HG03565 (cell line): ENCODE measurements at regions not wholly inside any gene's neighbourhood (a gene's known extent, or its start where the extent isn't known, plus 50 kb on each side); places are given as distances from the start of the nearest gene placed in this dataset.
A peak's percentile ranks its signal among the peaks of the same experiment; 100 is the strongest.

ENCODE experiments used
- ATAC-seq: cut with Tn5 transposase; IDR thresholded peaks from one replicate; pipeline ENCODE4 v1.9.1; 2021; ENCODE audit warnings: mild to moderate bottlenecking, moderate library complexity; ENCODE audit not compliant: unreplicated experiment

DNA sequence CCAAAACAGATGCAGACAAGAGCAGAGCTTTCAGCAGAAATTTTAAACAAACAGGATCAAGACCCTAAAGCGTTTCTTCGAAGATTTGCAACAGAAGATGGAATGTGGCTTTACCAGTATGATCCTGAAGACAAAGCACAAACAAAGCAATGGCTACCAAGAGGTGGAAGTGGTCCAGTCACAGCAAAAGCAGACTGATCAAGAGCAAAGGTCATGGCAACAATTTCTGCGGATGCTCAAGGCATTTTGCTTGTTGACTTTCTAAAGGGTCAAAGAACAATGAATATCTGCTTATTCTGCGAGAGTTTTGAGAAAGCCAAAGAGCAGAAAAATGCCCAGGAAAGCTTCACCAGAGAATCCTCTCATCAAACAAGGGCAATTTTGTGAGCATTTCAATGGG lies 130.4 kb downstream of the MBL2 start:
- no peak for ATAC-seq

DNA sequence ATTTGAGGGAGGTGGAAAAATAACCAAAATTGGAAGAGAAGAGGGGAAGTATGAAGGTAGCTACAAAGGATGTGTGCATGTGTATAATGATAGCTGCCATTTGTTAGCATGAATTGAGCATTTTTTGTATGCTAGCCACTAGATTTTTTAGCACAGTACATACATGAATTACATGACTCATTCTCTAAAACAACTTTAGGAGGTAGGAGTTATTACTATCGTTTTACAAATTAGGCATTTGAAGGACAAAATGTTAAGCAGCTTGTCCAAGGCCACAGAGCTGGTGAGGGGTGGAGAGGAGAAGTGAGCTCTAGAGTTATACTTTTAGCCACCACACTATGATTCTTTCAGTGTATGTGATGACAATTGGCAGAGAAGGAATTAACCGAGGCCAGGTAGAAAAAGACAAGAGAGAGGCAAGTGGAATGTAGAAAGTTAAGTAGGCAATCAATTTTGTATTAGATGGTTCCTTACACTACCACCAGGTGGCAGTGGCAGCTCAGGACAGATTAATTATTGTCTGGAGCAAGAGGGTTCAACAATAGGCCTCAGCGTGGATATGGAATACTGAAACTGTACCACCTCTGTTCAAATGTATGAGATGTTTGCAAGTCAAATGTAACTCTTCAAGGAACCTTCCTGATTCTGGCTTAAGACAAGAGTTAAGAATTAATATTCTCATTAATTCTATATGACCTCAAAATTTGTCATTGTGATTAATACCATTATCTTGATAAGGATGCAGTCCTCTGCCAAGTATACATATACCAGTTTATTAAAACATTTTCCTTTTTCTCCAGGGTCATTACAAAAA lies 128.0 kb downstream of the MBL2 start:
- peak; percentile 84 for ATAC-seq

GRCh38 chr10:52645187-52645758 lies 127.3 kb downstream of the MBL2 start:
- ATAC-seq, result no peak

DNA sequence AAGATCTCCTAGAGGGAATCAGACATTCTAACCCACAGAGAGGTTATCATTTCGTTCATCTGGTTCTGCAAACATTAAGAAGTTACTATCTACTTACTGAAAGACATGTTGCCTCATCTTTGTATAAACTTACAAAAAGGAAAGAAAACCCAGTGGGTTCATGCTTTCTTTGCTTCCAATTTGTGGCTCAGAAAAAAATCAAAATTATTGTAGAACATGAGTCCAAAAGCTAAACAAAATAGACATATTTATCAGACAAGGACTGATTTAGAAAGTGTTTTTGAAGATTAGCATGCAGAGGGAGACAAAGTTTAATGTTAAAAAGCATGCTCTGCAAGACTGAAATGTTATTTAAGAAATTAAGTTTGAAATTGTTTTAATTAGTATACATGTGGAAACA lies 123.1 kb downstream of the MBL2 start:
- ATAC-seq, result no peak

- ATAC-seq, result no peak
These were observed 121.7 kb downstream of the MBL2 start for GRCh38 chr10:52650873-52651272.

GRCh38 chr10:52651293-52651692 lies 121.3 kb downstream of the MBL2 start:
- no peak for ATAC-seq

- ATAC-seq, result no peak
These were observed 119.9 kb downstream of the MBL2 start for GRCh38 chr10:52652431-52653262.

DNA sequence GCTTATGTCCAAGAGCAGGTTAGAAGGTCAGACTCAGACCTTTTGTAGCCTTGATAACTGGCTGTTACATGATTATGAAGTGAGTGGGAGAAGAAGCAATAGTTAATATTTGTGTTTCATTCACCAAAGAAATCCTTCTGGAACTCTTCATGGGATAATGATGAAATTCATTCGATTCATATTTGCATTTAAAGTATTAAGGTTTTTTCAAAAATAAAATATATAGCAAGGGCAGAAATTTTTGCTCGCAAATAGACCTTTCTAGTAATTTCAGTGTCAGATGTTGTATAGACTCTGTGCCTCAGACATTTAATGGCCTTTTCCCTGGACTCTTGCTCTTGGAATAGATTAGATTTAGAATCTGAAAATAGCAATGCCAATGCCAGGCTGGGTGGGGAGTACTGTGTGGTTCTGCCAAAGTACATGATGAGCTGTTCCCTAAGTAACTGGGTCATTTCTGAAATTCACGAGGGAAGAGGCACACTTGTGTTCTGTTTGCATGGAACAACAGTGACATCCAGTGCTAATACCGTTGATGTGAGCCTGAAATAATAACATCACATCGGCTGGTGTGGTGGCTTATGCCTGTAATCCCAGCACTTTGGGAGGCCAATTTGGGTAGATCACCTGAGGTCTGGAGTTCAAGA lies 119.2 kb downstream of the MBL2 start:
- no peak for ATAC-seq

GRCh38 chr10:52654201-52654600 lies 118.4 kb downstream of the MBL2 start:
- no peak for ATAC-seq

DNA sequence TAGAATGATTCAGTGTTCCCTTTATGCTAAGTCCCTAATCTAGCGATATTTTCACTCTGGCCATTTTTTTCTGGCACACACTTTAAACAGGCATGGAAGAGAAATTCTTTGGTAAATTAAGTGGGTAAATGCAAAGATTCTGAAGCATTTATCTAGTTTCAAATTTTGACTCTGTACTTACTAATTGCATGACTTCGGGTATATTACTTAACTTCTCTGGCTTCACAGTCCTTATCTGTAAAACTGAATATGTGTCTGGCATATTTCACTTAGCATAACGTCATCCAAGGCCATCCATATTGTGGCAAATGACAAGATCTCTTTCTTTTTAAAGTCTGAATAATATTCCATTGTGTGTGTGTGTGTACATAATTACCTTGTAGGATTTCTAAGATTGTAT lies 114.5 kb downstream of the MBL2 start:
- no peak for ATAC-seq

- no peak for ATAC-seq
These were observed 113.5 kb downstream of the MBL2 start for GRCh38 chr10:52659085-52659484.

- ATAC-seq, result no peak
These were observed 110.3 kb downstream of the MBL2 start for GRCh38 chr10:52662256-52662655.

GRCh38 chr10:52663161-52663560 lies 109.4 kb downstream of the MBL2 start:
- ATAC-seq, result no peak

GRCh38 chr10:52664629-52665028 lies 108.0 kb downstream of the MBL2 start:
- ATAC-seq, result no peak

GRCh38 chr10:52665821-52666220 lies 106.8 kb downstream of the MBL2 start:
- ATAC-seq, result no peak

DNA sequence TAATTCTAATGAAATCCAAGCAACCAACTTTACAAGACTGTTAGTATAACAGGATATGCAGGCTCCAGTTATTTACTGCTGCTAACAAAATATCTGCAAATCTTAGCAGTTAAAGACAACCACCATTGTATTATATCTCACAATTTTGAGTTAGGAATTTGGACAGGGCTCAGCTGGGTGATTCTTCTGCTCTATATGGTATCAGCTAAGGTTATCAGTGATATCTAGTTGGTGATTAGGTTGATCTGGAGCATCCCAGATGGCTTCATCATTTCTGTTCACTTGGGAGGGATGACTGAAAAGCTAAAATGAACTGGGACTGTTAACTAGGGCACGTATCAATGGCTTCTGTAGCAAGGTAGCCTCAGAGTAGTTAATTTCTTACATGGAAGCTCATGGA lies 105.7 kb downstream of the MBL2 start:
- no peak for ATAC-seq

GRCh38 chr10:52668024-52668423 lies 104.6 kb downstream of the MBL2 start:
- no peak for ATAC-seq

- ATAC-seq, result no peak
These were observed 99.7 kb downstream of the MBL2 start for GRCh38 chr10:52672880-52673279.

GRCh38 chr10:52673468-52673867 lies 99.1 kb downstream of the MBL2 start:
- ATAC-seq, result no peak

GRCh38 chr10:52674474-52674873 lies 98.1 kb downstream of the MBL2 start:
- ATAC-seq, result no peak

GRCh38 chr10:52677086-52677485 lies 95.5 kb downstream of the MBL2 start:
- no peak for ATAC-seq
